Gastrocnemius medialis (tissue), 4 donors: ENCODE measurements at regions not wholly inside any gene's neighbourhood (a gene's known extent, or its start where the extent isn't known, plus 50 kb on each side); places are given as distances from the start of the nearest gene placed in this dataset.
"Not testable (repeated sequence)": the region's sequence is repeated elsewhere in the genome, so short reads cannot be mapped to it uniquely, and the experiment has no call there.

ENCODE experiments used
- ATAC-seq, 2 donors: fragments of 150-250 bp; one replicate each; pipeline ENCODE4 v1.9.1; 2016
- DNase-seq, 2 donors: peaks; one replicate each; pipeline ENCODE4 v3.0.0-alpha.2; 2019
- H3K27ac ChIP-seq, 4 donors: fragments of 200-600 bp; sonication (generic); 1 replicate in 1 of 4; 2 replicates in 3 of 4; pipeline ENCODE4 v1.5.1; 2016 to 2018; ENCODE audit warnings: mild to moderate bottlenecking in 2 of 4, moderate library complexity in 1 of 4
- H3K27me3 ChIP-seq, 3 donors: fragments of 200-600 bp; sonication (generic) in 2 of 3; 1 replicate in 1 of 3; 2 replicates in 2 of 3; pipeline versions ENCODE4 v1.5.1 to v1.6.0; 2016 to 2019; ENCODE audit warnings: mild to moderate bottlenecking in 1 of 3, moderate library complexity in 1 of 3
- H3K36me3 ChIP-seq, 2 donors: fragments of 200-600 bp; sonication (generic) in 1 of 2; one replicate each; pipeline ENCODE4 v1.5.1; 2017 to 2018
- H3K4me1 ChIP-seq, 2 donors: fragments of 200-600 bp; sonication (generic) in 1 of 2; one replicate each; pipeline ENCODE4 v1.5.1; 2016 to 2017; ENCODE audit warnings: mild to moderate bottlenecking in 2 of 2
- H3K4me3 ChIP-seq, 4 donors: fragments of 200-600 bp; sonication (generic) in 3 of 4; 1 replicate in 1 of 4; 2 replicates in 3 of 4; pipeline ENCODE4 v1.5.1; 2016 to 2019; ENCODE audit warnings: mild to moderate bottlenecking in 2 of 4
- H3K9me3 ChIP-seq, 3 donors: fragments of 200-600 bp; sonication (generic) in 2 of 3; 1 replicate in 1 of 3; 2 replicates in 2 of 3; pipeline ENCODE4 v1.5.1; 2016 to 2019
- POLR2A ChIP-seq, 2 donors: fragments of 450-650 bp; IDR thresholded peaks; one replicate each; pipeline ENCODE4 v1.6.1; 2017; ENCODE audit warnings: antibody characterized with exemption in 2 of 2, mild to moderate bottlenecking in 2 of 2, moderate library complexity in 2 of 2
- in situ Hi-C, 4 donors: fragments of 200-750 bp; cut with MboI; loops; one replicate each; pipeline versions ENCODE4 v1.15.0 to v1.8.0; 2017; ENCODE audit warnings: low sequenced_read_pairs in 4 of 4
- intact Hi-C: fragments of 100-400 bp; cut with DNase I; formaldehyde crosslinking; loops from one replicate; pipeline ENCODE4 v1.15.1; 2023; ENCODE audit warnings: low total_unique reads
- TF ChIP-seq, protein P1 (sequence below), 5 experiments: fragments of 450-650 bp in 3 of 5; fragments of 200-600 bp in 2 of 5; sonication (generic) in 2 of 5; IDR thresholded peaks in 4 of 5; conservative IDR thresholded peaks in 1 of 5; 1 replicate in 4 of 5; 2 replicates in 1 of 5; pipeline ENCODE4 v1.5.1; 2016 to 2019; ENCODE audit warnings: antibody characterized with exemption in 5 of 5, mild to moderate bottlenecking in 3 of 5, moderate library complexity in 3 of 5

DNA sequence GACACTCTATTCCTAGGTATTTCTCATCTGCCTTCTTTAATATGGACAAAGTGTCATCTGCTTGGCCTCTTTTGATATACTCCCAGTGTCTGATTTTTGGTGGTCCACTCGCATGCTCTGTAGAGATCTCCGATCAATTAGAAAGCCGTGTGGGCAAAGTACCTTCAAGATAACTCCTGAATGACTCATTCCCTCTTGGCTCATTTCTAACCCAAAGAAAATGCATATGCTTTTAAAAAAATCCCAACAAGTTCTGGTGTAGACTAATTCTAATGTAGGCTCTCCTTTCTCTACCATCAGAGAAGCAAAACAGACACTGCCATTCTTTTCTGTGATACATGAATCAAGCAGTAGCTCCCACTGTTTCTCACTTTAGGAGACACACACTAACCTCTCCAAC is 714.9 kb upstream of the ADGRL3 start:
- Histone ChIP-seq H3K27me3 (no peaks in the 10 kb centered on the region), H3K36me3 (no peaks in the 10 kb centered on the region), H3K4me1 (no peaks in the 10 kb centered on the region), H3K27ac (no peak overlapping the region), H3K4me3 (no peak overlapping the region), H3K9me3 (peaks cover 0 to 4% (median 0%) of the 10 kb centered on the region in 3 donors)
- intact Hi-C loops (no loop called here), in situ Hi-C loops (no loop called here)
- ATAC-seq (no peak), DNase-seq (no peak)
- TF ChIP-seq POLR2A (IDR thresholded peaks at IDR 0.05) = no peak
- TF ChIP-seq, protein P1, sequence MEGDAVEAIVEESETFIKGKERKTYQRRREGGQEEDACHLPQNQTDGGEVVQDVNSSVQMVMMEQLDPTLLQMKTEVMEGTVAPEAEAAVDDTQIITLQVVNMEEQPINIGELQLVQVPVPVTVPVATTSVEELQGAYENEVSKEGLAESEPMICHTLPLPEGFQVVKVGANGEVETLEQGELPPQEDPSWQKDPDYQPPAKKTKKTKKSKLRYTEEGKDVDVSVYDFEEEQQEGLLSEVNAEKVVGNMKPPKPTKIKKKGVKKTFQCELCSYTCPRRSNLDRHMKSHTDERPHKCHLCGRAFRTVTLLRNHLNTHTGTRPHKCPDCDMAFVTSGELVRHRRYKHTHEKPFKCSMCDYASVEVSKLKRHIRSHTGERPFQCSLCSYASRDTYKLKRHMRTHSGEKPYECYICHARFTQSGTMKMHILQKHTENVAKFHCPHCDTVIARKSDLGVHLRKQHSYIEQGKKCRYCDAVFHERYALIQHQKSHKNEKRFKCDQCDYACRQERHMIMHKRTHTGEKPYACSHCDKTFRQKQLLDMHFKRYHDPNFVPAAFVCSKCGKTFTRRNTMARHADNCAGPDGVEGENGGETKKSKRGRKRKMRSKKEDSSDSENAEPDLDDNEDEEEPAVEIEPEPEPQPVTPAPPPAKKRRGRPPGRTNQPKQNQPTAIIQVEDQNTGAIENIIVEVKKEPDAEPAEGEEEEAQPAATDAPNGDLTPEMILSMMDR (IDR thresholded peaks at IDR 0.05 in 4 of 5, conservative IDR thresholded peaks at IDR 0.05 in 1 of 5) = no peak

DNA sequence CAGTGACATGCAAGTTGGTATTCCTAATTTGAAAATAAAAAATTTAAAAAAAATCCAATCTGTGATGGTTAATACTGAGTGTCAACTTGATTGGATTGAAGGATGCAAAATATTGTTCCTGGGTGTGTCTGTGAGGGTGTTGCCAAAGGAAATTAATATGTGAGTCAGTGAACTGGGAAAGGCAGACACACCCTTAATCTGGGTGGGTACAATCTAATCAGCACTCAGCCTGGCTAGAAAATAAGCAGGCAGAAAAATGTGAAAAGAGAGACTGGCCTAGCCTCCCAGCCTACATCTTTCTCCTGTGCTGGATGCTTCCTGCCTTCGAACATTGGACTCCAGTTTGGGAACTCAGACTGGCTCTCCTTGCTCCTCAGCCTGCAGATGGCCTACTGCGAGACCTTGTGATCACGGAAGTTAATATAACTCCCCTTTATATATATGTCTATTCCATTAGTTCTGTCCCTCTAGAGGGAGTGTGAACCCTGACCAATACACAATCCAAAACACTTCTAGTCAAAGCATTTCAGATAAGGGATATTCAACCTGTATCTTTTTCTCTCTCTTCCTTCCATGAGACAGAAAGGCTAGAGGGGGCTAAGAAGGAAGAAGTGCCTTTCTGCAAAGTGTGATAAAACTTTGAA is 712.9 kb upstream of the ADGRL3 start:
- H3K36me3 ChIP-seq, DNase-seq, H3K4me1 ChIP-seq, intact Hi-C loops, H3K27ac ChIP-seq, H3K27me3 ChIP-seq, H3K9me3 ChIP-seq, H3K4me3 ChIP-seq, ATAC-seq, in situ Hi-C loops: not testable (repeated sequence)

DNA sequence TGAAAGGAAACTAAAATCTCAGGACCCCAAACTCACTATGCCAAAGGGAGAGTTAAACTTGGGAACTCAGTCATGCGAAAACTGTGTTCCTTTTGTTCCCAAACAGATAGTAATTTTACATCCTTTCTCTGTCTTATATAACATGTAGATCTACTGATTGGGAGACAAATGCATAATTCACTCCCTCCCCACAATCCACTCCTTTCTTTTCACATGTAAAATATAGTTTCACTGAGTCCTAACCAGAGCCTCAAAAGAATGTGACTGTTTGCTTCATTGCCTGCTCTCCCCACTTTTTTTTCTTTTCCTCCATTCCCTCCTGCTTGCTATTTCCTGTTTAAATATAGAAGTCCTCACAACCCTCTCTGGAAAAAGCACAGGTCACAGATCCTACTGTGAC is 699.3 kb upstream of the ADGRL3 start:
- Histone ChIP-seq H3K9me3 (no peaks in the 10 kb centered on the region), H3K4me1 (no peaks in the 10 kb centered on the region), H3K36me3 (no peaks in the 10 kb centered on the region), H3K4me3 (no peak overlapping the region), H3K27ac (no peak overlapping the region), H3K27me3 (no peaks in the 10 kb centered on the region)
- ATAC-seq = no peak
- intact Hi-C loops = no loop called here
- TF ChIP-seq, protein P1 (IDR thresholded peaks at IDR 0.05 in 4 of 5, conservative IDR thresholded peaks at IDR 0.05 in 1 of 5) = no peak
- no peak for TF ChIP-seq POLR2A (IDR thresholded peaks at IDR 0.05)
- in situ Hi-C loops = no loop called here
- no peak for DNase-seq

DNA sequence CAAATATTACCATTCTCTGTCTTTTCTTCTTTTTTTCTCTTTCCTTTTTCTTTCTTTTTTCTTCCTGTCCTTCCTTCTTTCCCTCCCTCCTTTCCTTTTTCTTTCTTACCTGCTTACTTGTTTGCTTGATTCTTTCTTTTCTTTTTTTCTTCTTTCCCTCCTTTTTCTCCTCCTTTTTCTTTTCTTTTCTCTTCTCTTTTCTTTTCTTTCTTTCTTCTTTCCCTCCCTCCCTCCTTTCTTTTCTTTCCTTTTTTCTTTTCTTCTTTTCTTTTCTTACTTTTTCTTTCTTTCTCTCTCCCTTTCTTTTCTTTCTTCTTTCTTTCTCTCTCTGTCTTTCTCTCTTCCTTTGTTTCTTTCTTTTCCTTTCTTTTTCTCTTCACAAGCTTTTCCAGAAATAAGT is 697.4 kb upstream of the ADGRL3 start:
- DNase-seq (no peak), ATAC-seq (no peak)
- no peaks in the 10 kb centered on the region for H3K4me1 ChIP-seq
- H3K36me3 ChIP-seq = no peaks in the 10 kb centered on the region
- H3K27ac ChIP-seq = no peak overlapping the region
- TF ChIP-seq POLR2A (IDR thresholded peaks at IDR 0.05) = no peak
- TF ChIP-seq, protein P1 (IDR thresholded peaks at IDR 0.05 in 4 of 5, conservative IDR thresholded peaks at IDR 0.05 in 1 of 5) = no peak
- intact Hi-C loops = no loop called here
- H3K27me3 ChIP-seq = no peaks in the 10 kb centered on the region
- H3K4me3 ChIP-seq = no peak overlapping the region
- in situ Hi-C loops = no loop called here
- no peaks in the 10 kb centered on the region for H3K9me3 ChIP-seq

DNA sequence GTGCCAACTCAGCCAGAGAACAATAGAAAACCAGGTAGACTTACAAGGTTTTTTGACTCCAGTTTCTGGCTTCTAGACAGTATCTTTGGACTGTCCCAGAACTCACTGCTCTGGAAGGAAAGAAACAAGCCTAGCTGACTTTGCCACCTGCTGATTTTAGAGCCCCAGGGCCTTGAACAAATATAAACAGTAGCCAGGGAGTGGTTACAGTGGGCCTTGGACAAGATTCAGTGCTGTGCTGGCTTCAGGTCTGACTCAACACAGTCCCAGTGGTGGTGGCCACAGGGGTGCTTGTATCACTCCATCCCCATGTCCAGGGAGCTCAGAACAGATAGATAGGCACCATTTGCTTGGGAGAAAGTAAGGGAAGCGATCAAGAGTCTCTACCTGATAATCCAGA is 694.1 kb upstream of the ADGRL3 start:
- ATAC-seq = no peak

More for the DNA sequence above, 694.1 kb upstream of the ADGRL3 start:
- Histone ChIP-seq H3K36me3 (no peaks in the 10 kb centered on the region), H3K27me3 (no peaks in the 10 kb centered on the region), H3K4me3 (no peak overlapping the region), H3K27ac (no peak overlapping the region), H3K4me1 (no peaks in the 10 kb centered on the region), H3K9me3 (no peaks in the 10 kb centered on the region)
- in situ Hi-C loops = no loop called here
- intact Hi-C loops = no loop called here
- no peak for DNase-seq
- TF ChIP-seq, protein P1 (IDR thresholded peaks at IDR 0.05 in 4 of 5, conservative IDR thresholded peaks at IDR 0.05 in 1 of 5) = no peak
- no peak for TF ChIP-seq POLR2A (IDR thresholded peaks at IDR 0.05)
